AG08395 (cell line): ENCODE measurements at regions not wholly inside any gene's neighbourhood (a gene's known extent, or its start where the extent isn't known, plus 50 kb on each side); places are given as distances from the start of the nearest gene placed in this dataset.

Experiments
- DNase-seq: peaks from one replicate; pipeline ENCODE4 v3.0.0; 2012; ENCODE audit warnings: mixed read lengths, low spot score

DNA sequence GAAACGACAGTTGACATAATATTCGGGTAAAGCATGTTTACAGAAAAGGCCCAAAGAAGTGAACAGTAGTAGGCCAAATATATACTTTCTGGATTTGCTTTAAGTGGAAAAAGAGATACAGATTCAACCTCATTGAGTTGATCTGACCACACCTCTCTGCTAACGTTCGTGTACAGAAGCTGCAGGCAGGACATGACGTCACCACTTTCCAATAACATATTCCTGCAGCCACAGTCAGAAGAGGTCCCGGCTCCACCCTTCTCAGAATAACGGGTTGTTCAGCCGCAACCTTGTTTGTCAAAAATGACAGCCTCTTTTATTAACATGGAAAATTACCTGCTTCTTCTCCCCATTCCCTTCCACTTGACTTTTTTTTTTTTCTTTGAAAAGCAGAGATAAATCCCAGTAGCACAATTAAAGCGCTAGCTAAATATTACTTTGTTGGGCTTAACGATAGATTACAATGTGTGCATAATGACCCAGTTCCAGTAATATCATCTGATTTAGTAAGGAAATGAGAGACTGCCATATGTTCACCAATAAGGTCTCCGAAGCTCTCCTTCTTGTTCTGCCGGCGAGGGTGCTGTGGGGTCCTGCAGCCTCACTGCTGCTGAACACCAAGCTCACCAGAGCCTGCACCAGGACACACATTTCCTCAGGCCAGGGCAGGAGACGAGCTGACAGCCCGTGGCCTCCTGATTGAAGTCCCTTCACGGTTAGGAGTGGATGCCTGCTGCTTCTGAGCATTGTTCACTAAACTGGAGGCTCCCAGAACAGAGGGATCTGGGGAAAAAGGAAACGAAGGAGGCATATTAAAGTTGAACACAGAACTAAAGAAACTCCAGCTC is 451.0 kb upstream of the SALL3 start:
- no peak for DNase-seq

GRCh38 chr18:78531637-78532036 is 448.0 kb upstream of the SALL3 start:
- no peak for DNase-seq

GRCh38 chr18:78538669-78539440 is 440.8 kb upstream of the SALL3 start:
- DNase-seq, result no peak

DNA sequence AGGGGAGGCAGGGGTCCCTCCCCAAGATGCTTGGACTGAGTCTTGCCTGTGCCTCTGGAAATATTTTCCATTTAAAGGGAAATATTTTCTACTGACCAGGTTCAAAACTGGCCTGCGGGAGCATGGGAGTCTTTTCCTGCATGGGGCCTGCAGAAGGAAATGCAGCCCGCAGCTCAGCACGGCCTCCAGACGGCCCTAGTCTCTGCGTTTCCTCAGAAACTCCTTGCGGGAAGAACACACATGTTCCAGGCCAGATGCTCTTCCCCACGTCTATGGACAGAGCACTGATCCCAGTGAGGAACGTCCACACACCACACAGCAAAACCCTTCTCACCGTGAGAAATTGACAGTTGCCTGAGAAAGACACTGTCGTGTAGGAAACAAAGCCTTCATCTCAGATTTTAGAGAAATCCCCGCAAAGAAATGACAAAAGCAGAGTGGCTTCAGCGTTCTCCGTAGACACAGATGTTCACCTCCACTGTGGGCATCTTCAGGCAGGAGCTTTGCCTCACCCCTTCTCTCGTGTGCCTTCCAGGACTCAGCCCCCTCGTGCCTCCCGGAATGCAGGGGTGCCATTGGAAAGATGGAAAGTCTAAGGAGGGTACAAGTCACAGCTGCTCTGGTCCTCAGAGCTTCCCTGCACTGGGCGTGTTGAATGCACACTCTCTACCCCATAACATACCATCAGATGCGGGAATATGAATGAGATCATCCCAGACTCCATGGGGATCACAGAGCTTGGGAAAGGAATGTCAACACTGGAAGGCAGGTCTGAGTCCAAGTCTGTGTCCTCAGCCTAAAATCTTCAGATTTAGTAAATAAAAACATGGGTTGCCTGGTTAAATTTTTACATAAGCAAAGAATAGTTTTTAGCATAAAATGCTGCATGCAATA is 438.7 kb upstream of the SALL3 start:
- DNase-seq, result no peak

GRCh38 chr18:78542204-78542603 is 437.4 kb upstream of the SALL3 start:
- no peak for DNase-seq

GRCh38 chr18:78543201-78543725 is 436.4 kb upstream of the SALL3 start:
- no peak for DNase-seq

DNA sequence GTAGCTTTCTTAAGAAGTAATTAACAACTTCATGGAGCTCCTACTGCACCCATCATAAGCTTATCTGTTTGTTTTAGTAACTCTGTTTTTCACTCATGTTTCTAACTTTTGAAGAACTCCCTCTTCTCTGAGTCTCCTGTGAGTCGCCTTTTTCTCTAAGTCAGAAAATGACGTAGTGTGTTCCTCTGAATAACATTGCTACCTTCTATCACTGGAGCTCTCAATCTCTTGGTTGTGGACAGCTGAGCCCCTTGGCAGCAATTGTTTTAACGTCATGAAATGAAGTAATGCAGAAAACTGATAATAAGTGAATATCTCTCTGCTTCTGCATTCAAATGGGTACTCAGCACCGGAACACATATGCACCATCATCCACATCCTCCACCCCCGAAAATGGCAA is 433.3 kb upstream of the SALL3 start:
- DNase-seq, result no peak

DNA sequence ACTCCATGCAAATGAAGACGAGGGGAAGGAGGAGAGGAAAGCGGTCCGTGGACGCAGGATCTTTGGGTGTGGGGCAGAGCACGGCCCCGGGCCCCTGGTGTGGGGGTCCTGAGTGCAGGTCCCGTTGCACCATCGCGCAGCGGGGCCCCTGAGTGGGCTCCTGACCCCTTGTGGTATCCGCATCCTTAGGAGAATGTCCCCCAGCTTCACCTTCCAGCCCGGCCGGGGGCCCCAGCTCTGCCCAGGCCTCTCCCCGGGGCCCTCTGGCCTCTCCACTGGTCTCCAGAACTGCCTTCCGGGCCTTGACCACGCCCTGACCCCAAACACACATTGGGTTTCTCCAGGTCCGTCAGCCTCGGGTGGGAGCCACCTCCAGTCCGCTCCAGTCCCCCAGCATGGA is 431.8 kb upstream of the SALL3 start:
- DNase-seq, result no peak

GRCh38 chr18:78548261-78549058 is 431.2 kb upstream of the SALL3 start:
- DNase-seq, result no peak

- no peak for DNase-seq
Observed at GRCh38 chr18:78549971-78550370, 429.6 kb upstream of the SALL3 start.

DNA sequence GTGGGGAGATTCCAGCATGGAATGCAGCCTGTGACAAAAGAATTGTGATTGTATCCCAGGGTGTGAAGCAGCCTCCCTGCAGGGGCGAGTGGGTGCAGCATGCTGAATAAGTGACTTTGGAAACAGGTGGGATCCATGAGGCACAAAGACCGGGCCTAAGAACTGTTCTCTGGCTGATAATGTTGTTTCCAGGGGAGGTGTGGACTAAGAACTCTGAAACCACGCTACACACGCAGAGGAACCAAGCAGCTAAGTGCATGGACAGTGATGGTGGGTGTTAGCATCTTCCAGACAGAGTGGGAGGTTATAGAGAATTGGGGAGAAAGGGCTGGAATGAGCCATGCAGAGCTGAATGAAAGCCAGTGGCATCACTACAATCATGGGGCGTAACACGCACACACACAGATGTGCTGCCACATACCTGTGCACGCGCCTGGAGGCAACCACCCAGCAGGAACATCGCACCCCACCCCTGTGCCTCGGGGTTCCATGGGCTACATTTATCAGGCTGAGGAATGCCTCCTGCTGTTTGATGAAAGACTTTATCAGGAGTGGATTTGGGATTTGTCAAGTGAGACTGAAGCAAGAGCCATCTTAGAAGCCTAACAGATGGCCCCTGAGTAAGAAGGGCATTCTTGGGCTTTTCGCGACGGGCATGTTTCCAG is 424.5 kb upstream of the SALL3 start:
- no peak for DNase-seq

- no peak for DNase-seq
Observed at GRCh38 chr18:78557371-78557770, 422.2 kb upstream of the SALL3 start.

- DNase-seq, result no peak
Observed at GRCh38 chr18:78558101-78558810, 421.4 kb upstream of the SALL3 start.

DNA sequence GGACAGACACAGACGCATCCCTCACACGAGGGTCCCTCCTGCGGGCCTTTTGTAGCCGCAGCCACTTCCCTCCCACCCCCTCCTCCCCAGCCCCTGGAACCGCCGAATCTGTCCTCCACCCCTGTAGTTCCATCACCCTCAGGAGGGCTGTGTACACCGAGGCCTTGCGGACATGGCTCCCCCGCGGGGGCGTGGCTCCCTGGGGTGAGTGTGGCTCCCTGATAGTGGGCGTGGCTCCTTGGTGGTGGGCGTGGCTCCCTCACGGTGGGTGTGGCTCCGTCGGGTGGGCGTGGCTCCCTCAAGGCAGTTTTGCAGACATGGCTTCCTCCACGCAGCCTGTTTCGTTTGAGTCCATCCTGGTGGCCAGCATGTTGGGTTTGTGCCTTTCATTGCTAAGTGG is 420.7 kb upstream of the SALL3 start:
- no peak for DNase-seq

- no peak for DNase-seq
Observed at GRCh38 chr18:78559584-78559983, 420.0 kb upstream of the SALL3 start.

- no peak for DNase-seq
Observed at GRCh38 chr18:78561757-78562510, 417.7 kb upstream of the SALL3 start.

DNA sequence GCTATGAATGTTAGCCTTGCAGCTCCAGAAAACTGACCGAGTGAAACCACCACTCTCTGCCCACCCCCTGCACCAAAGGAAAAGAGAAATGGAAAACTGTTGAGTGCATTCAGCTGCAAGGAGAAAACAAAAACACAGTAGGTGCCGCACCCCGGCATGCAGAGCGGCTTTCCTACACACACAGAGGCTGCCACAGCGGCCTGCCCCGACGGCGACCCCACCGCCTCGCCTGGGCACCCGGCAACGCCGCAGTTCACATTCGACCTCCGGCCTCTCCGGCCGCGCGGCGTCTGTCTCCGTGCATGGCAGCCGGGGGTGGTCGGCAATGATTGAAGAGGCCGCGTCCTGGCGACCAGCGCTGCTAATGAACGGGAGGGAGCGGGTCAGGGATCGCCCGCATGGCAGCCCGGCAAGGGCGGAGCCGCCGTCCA is 417.1 kb upstream of the SALL3 start:
- no peak for DNase-seq

- no peak for DNase-seq
Observed at GRCh38 chr18:78563110-78563509, 416.5 kb upstream of the SALL3 start.

GRCh38 chr18:78564030-78564429 is 415.6 kb upstream of the SALL3 start:
- no peak for DNase-seq
